HEK293 (cell line): ENCODE measurements at regions not wholly inside any gene's neighbourhood (a gene's known extent, or its start where the extent isn't known, plus 50 kb on each side); places are given as distances from the start of the nearest gene placed in this dataset.

Experiments used
- CTCF ChIA-PET: fragments of 350-600 bp; formaldehyde crosslinking; extraction: SDS; loops from one replicate; lab custom pipeline; 2021; ENCODE audit warnings: antibody characterized with exemption; lab: Yijun Ruan, JAX
- POLR2A ChIA-PET: fragments of 300-600 bp; formaldehyde crosslinking; extraction: SDS; loops from one replicate; lab custom pipeline; 2020; ENCODE audit warnings: antibody characterized with exemption, inconsistent platforms; lab: Yijun Ruan, JAX
- H3K27ac ChIP-seq: fragments of 200-500 bp; sonication (Bioruptor generic); 2 replicates; pipeline ENCODE4 v1.5.1; 2014; ENCODE audit warnings: low read depth, low read length, control low read depth, inconsistent platforms; ENCODE audit errors: extremely low read depth
- H3K36me3 ChIP-seq, 2 experiments: fragments of 200-500 bp in 1 of 2; sonication (Bioruptor generic) in 1 of 2; 1 replicate in 1 of 2; 2 replicates in 1 of 2; pipeline ENCODE4 v1.5.1; 2014 to 2017; ENCODE audit warnings: inconsistent platforms in 2 of 2, low read length in 2 of 2; ENCODE audit not compliant: control insufficient read depth in 2 of 2, insufficient read depth in 1 of 2
- H3K4me1 ChIP-seq: fragments of 200-500 bp; sonication (Bioruptor generic); 2 replicates; pipeline ENCODE4 v1.5.1; 2014; ENCODE audit warnings: mild to moderate bottlenecking, low read length, inconsistent platforms; ENCODE audit not compliant: control insufficient read depth, insufficient read depth
- H3K4me3 ChIP-seq: 2 replicates; pipeline ENCODE4 v1.5.1; 2011; ENCODE audit warnings: low read depth, mild to moderate bottlenecking, control low read depth, low read length, moderate library complexity
- H3K9me3 ChIP-seq: fragments of 200-500 bp; sonication (Bioruptor generic); 2 replicates; pipeline ENCODE4 v1.5.1; 2014; ENCODE audit warnings: low read depth, low read length, inconsistent platforms; ENCODE audit not compliant: control insufficient read depth, insufficient read depth
- GLIS1 ChIP-seq: fragments of 450-650 bp; formaldehyde crosslinking; IDR thresholded peaks from 2 replicates; pipeline ENCODE4 v1.5.1; 2016; ENCODE audit warnings: missing biosample characterization, missing genetic modification characterization
- KLF16 ChIP-seq: fragments of 450-650 bp; formaldehyde crosslinking; IDR thresholded peaks from 2 replicates; pipeline ENCODE4 v1.5.1; 2017; ENCODE audit warnings: missing biosample characterization, missing genetic modification characterization
- KLF9 ChIP-seq: fragments of 450-650 bp; formaldehyde crosslinking; IDR thresholded peaks from 2 replicates; pipeline ENCODE4 v1.5.1; 2016; ENCODE audit warnings: missing biosample characterization, missing genetic modification characterization, low read depth
- MYNN ChIP-seq: fragments of 450-650 bp; formaldehyde crosslinking; IDR thresholded peaks from 2 replicates; pipeline ENCODE4 v1.5.1; 2016; ENCODE audit warnings: missing biosample characterization, missing genetic modification characterization, borderline replicate concordance
- OVOL3 ChIP-seq: fragments of 450-650 bp; formaldehyde crosslinking; IDR thresholded peaks from 2 replicates; pipeline ENCODE4 v1.5.1; 2016; ENCODE audit warnings: missing biosample characterization, missing genetic modification characterization
- SALL2 ChIP-seq: fragments of 450-650 bp; formaldehyde crosslinking; IDR thresholded peaks from 2 replicates; pipeline ENCODE4 v1.5.0; 2017; ENCODE audit warnings: missing biosample characterization, mild to moderate bottlenecking, missing genetic modification characterization, borderline replicate concordance
- SP7 ChIP-seq: fragments of 450-650 bp; formaldehyde crosslinking; IDR thresholded peaks from 2 replicates; pipeline ENCODE4 v1.5.1; 2016; ENCODE audit warnings: missing biosample characterization, missing genetic modification characterization
- TSHZ1 ChIP-seq: fragments of 450-650 bp; formaldehyde crosslinking; IDR thresholded peaks from 2 replicates; pipeline ENCODE4 v1.5.1; 2016; ENCODE audit warnings: missing biosample characterization, missing genetic modification characterization, borderline replicate concordance
- ZNF169 ChIP-seq: fragments of 450-650 bp; formaldehyde crosslinking; IDR thresholded peaks from 2 replicates; pipeline ENCODE4 v1.5.1; 2016; ENCODE audit warnings: missing biosample characterization, missing genetic modification characterization
- ZNF174 ChIP-seq: fragments of 450-650 bp; formaldehyde crosslinking; IDR thresholded peaks from 2 replicates; pipeline ENCODE4 v1.5.0; 2017; ENCODE audit warnings: missing biosample characterization, mild to moderate bottlenecking, missing genetic modification characterization
- ZNF280C ChIP-seq: fragments of 450-650 bp; formaldehyde crosslinking; IDR thresholded peaks from 2 replicates; pipeline ENCODE4 v1.5.1; 2016; ENCODE audit warnings: missing biosample characterization, missing genetic modification characterization
- ZNF302 ChIP-seq: fragments of 450-650 bp; formaldehyde crosslinking; IDR thresholded peaks from 2 replicates; pipeline ENCODE4 v1.5.1; 2016; ENCODE audit warnings: missing biosample characterization, missing genetic modification characterization, low read depth
- ZNF335 ChIP-seq: fragments of 450-650 bp; formaldehyde crosslinking; conservative IDR thresholded peaks from 2 replicates; pipeline ENCODE4 v1.5.1; 2016; ENCODE audit warnings: missing biosample characterization, missing genetic modification characterization
- ZNF433 ChIP-seq: fragments of 450-650 bp; formaldehyde crosslinking; IDR thresholded peaks from 2 replicates; pipeline ENCODE4 v1.5.1; 2016; ENCODE audit warnings: missing biosample characterization, missing genetic modification characterization, low read depth
- ZNF548 ChIP-seq: fragments of 450-650 bp; formaldehyde crosslinking; IDR thresholded peaks from 2 replicates; pipeline ENCODE4 v1.5.1; 2016; ENCODE audit warnings: missing biosample characterization, missing genetic modification characterization
- ZNF843 ChIP-seq: fragments of 450-650 bp; formaldehyde crosslinking; IDR thresholded peaks from 2 replicates; pipeline ENCODE4 v1.5.1; 2016; ENCODE audit warnings: missing biosample characterization, missing genetic modification characterization
- ZXDB ChIP-seq: fragments of 450-650 bp; formaldehyde crosslinking; IDR thresholded peaks from 2 replicates; pipeline ENCODE4 v1.5.1; 2016; ENCODE audit warnings: missing biosample characterization, missing genetic modification characterization
- TF ChIP-seq, protein P1 (sequence below): fragments of 450-650 bp; formaldehyde crosslinking; IDR thresholded peaks from 2 replicates; pipeline ENCODE4 v1.5.1; 2016; ENCODE audit warnings: missing biosample characterization, missing genetic modification characterization, low read depth

GRCh38 chr12:71239731-71240130 lies 81.9 kb upstream of the TSPAN8 start:
- CTCF ChIA-PET = no interaction called here

DNA sequence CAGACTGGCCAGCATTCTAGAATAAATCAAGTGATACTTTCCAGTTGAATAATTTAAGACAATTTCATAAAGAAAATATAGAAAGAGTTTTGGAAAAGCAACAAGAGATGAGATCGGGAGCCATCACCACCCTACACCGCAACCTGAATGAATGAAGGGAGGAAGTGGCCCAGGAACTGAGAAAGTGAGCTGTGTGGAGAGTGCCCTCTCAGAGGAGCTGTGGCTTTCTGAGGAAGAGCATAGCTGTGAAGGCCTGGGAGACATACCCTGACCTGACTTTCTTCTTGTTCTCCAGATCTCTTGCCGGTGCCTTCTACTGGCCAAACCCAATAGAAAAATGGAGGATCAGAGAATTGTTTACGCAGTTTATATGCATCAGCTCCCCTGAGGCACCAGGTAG lies 79.3 kb upstream of the TSPAN8 start:
- CTCF ChIA-PET = no interaction called here

More at GRCh38 chr12:71239731-71240130, 81.9 kb upstream of the TSPAN8 start:
- H3K9me3 ChIP-seq = no peaks in the 10 kb centered on the region
- no peak overlapping the region for H3K27ac ChIP-seq
- H3K4me3 ChIP-seq = no peak overlapping the region
- H3K36me3 ChIP-seq = no peaks in the 10 kb centered on the region
- TF ChIP-seq SALL2 (tag by site-specific recombination) (no peak), ZNF302 (tag by site-specific recombination) (no peak), KLF16 (tag by site-specific recombination) (no peak), KLF9 (no peak), ZNF169 (no peak), ZXDB (tag by site-specific recombination) (no peak), ZNF335 (tag by site-specific recombination) (no peak), ZNF433 (tag by site-specific recombination) (no peak), ZNF843 (tag by site-specific recombination) (no peak)
- POLR2A ChIA-PET = no interaction called here
- no peaks in the 10 kb centered on the region for H3K4me1 ChIP-seq

GRCh38 chr12:71236133-71236660 lies 78.4 kb upstream of the TSPAN8 start:
- Histone ChIP-seq H3K9me3 (no peaks in the 10 kb centered on the region), H3K4me3 (no peak overlapping the region), H3K36me3 (no peaks in the 10 kb centered on the region), H3K4me1 (no peaks in the 10 kb centered on the region), H3K27ac (no peak overlapping the region)
- no peak for TF ChIP-seq GLIS1 (tag by site-specific recombination)
- no peak for TF ChIP-seq TSHZ1 (tag by site-specific recombination)
- TF ChIP-seq, protein P1, sequence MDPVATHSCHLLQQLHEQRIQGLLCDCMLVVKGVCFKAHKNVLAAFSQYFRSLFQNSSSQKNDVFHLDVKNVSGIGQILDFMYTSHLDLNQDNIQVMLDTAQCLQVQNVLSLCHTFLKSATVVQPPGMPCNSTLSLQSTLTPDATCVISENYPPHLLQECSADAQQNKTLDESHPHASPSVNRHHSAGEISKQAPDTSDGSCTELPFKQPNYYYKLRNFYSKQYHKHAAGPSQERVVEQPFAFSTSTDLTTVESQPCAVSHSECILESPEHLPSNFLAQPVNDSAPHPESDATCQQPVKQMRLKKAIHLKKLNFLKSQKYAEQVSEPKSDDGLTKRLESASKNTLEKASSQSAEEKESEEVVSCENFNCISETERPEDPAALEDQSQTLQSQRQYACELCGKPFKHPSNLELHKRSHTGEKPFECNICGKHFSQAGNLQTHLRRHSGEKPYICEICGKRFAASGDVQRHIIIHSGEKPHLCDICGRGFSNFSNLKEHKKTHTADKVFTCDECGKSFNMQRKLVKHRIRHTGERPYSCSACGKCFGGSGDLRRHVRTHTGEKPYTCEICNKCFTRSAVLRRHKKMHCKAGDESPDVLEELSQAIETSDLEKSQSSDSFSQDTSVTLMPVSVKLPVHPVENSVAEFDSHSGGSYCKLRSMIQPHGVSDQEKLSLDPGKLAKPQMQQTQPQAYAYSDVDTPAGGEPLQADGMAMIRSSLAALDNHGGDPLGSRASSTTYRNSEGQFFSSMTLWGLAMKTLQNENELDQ = no peak
- TF ChIP-seq ZNF280C (tag by site-specific recombination) = no peak
- TF ChIP-seq OVOL3 = no peak
- no peak for TF ChIP-seq SP7 (tag by site-specific recombination)
- no peak for TF ChIP-seq MYNN
- TF ChIP-seq ZNF174 = no peak
- TF ChIP-seq ZNF548 (tag by site-specific recombination) = no peak
- ChIA-PET POLR2A (no interaction called here), CTCF (no interaction called here)

More for the DNA sequence above, 79.3 kb upstream of the TSPAN8 start:
- no peak for TF ChIP-seq ZNF433 (tag by site-specific recombination)
- no peaks in the 10 kb centered on the region for H3K9me3 ChIP-seq
- H3K36me3 ChIP-seq = no peaks in the 10 kb centered on the region
- H3K27ac ChIP-seq = no peak overlapping the region
- H3K4me3 ChIP-seq = no peak overlapping the region
- no peaks in the 10 kb centered on the region for H3K4me1 ChIP-seq
- POLR2A ChIA-PET = no interaction called here
